ENCODE measurements at regions not wholly inside any gene's neighbourhood (a gene's known extent, or its start where the extent isn't known, plus 50 kb on each side); places are given as distances from the start of the nearest gene placed in this dataset.
A peak's percentile ranks its signal among the peaks of the same experiment; 100 is the strongest.

DNA sequence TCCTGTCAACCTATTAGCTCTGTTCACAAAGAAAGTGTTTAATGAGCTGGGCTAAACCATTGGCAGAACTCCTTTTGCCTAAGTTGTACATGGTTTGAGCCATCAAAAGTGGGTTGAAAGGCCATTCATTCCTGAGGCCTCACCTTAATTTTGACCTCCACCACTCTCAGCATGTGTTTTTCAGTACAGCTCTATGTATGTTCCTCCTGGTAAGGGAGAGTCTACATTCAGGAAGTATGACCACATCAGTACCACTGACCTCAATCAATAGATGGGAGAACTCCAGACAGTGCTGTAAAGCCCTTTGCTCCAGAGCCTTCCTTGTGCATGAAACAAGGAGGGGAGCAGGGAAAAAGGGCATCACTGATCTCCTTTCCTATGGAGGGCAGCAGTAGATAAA lies 87.8 kb upstream of the CARD18 start:
- DNase-seq = no peak

DNA sequence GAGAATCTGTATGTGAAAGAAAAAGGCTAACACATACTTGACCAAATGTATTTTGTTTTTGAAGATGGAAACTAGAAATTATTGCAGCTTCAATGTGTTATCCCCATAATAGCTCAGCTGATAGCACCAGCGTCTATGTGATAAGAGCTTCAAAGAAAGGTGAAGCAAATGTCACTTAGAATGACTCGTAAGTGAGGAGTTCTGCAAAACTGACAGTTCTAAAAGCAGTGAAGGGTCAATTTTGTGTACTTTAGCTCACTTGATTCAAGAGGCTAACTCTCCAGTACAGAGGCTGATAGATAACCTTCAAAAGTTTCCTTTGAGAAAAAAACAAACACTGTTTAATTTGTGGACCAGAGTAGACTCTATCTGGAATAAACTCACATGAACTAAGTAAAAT lies 87.2 kb upstream of the CARD18 start:
- DNase-seq = no peak

DNA sequence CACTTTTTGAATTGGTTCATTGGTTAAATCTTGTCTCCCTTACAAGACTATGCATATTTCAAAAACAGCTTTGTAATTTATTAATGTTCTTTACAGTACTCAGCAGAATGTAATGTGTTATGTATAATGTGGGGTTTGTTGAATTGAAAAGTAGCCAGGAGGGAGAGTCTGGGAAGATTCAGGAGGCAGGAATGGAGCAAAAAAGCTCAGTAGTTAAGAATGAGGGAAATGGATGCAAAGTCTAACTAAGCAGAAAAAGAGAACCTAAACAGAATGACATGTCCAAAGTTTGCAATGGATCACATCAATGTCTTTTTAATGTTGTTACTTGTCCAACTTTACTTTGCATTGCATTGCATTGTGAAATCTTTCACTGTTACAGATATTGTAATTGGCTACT lies 86.5 kb upstream of the CARD18 start:
- no peak for DNase-seq

DNA sequence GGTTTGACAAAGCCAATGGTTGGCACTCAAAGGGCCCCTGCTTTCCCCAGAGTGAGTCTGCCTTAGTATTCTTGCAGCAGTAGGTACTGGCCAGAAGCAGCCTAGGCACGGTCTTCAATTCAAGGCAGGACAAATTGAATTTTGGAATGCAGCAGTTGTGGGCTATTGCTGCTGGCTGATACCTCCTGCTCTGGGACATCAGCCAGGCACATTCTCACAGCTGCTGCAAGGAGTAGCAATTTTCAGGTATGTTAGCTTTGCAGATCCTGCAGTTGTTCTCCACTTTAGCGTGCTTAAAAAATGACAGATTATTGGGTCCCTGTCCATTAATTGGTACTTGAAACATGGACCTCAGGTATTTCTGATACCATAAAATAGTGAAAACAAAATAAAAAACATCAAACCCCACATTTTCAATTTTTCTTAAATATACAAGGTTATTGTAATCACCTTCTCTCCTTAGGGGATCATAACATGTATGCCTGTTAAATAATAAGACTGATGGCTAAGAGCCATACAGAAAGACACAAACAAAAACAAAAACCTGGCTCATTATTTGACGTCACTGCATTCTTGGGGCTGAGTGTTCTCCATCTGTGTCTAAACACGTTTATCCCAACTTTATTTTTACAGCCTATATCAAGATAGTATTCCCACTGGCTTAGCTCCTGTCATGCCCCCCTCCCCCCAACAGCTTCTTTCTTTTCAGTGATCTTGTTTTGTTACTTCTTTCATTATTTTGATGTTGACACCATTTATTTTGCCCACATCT lies 85.1 kb upstream of the CARD18 start:
- no peak for DNase-seq

DNA sequence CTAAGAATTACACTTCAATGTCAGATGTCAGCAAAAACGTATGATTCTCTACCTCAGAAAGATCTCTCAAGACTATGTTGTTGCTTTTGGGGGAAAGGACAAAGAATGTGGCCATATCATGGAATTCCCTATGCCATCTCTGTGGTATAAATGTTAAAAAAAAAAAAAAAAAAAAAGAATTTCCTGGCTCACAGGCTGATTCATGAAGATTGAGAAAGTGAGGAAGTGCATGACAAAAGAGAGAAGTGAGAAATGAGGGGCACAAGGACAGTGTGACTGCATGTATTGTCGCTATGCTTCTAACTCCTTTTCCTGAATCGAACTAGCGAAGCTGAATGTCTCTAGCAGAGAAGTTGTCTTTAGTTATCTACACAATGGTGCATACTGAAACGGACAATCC lies 80.6 kb upstream of the CARD18 start:
- peak; percentile 54 for DNase-seq

DNA sequence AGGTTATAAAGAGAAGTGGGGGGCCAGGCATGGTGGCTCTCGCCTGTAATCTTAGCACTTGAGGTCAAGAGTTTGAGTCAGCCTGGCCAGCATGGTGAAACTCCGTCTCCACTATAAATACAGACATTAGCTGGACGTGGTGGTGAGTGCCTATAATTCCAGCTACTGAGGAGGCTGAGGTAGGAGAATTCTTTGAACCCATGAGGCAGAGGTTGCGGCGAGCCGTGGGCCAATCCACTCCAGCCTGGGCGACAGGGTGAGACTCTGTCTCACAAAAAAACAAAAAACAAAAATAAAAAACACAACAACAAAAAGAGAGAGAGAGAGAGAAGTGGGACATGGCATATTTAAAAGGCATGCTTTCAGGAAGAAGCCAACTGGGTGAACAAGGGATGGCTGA lies 80.1 kb upstream of the CARD18 start:
- DNase-seq = no peak

DNA sequence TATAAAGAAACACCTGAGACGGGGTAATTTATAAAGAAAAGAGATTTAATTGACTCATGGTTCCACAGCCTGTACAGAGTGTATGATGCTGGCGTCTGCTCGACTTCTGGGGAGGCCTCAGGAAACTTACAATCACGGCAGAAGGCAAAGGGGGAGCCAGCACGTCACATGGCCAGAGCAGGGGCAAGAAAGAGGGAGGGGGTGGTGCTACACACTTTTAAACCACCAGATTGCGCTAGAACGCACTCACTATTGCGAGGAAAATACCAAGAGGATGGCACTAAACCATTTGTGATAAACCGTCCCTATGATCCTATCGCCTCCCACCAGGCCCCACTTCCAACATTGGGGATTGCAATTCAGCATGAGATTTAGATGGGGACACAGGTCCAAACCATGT lies 79.7 kb upstream of the CARD18 start:
- no peak for DNase-seq

DNA sequence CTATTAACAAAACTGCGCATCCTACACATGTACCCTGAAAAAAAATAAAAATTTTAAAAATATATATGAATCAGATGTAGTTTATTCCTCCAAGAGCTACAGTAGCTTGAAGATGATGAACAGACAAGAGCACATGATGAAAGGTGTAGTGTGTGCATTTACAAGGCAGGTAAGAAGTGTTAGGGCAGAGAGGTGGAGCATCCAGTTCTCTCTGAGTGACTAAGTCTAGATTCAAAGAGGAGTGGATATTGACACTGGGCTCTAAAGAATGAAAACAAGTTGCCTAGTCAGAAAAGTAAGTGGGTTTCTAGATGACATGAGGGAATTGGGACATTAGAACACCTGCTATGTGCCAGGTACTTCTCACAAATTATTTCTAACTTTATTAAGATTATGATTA lies 76.0 kb upstream of the CARD18 start:
- no peak for DNase-seq

DNA sequence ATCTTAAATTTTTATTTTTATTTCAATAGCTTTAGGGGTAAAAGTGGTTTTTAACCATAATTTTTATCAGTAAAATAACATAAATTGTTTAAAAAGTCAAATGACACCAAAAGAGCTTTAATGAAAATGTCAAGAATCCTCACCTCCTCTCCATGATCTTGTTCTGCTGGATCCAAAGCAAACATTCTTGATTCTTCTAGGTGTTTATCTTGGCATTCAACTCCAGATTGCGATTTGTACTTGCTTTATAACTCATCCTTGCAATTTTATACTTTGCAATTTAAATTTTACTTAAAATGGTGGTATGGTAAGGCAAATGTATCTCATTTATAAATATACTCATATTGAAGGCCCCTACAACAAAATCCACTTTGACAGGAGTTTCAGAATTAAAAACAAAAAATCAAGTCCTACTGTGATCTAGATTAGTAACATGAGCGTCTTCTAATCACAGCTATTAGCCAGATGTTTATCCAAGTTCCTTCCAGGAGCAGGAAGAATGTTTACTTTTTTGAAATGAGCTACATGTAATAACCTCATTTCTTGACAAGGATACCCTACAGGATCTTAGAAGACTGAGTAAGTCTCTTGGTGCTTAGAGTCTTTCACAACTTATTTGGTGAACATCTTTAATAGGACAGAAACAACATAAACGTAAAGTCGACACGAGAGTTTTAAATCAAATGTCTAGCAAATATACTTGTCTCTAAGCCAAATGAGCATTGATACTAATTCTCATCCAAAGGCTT lies 72.4 kb upstream of the CARD18 start:
- no peak for DNase-seq

DNA sequence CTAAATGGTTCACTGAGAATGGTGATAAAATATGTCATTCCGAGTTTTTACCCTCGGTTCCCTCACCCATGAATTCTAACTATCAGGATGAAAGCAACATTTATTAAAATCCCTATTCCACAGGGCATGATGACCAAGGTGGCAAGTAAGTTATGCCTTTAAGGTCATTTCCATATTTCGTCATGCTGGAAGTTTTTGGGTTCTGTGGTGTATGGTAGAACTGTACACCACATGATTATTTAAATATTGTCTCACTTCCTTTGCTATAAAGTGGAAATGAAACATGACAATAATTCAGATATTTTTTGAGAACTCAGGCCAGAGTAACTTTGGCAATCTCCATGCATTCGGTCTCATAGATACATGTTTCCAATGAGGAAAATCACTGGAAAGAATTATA lies 68.5 kb upstream of the CARD18 start:
- DNase-seq = no peak

DNA sequence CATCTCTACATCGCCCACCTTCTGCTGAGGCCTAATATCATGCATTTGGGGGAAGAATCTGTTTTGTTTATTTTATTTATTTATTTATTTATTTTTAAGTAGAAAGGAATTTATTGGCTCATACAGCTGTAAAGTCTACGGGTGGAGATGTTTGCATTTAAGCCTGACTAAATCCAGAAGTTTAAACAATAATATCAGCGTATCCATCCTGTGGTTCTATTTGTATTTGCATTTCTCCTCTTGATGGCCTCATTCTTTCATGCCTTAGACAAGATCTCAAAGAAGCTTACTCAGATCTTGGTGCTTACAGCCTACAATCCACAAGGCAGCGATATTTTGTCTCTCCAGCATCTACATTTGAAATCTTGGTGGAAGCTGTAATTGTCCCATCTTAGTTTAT lies 67.1 kb upstream of the CARD18 start:
- DNase-seq = no peak

DNA sequence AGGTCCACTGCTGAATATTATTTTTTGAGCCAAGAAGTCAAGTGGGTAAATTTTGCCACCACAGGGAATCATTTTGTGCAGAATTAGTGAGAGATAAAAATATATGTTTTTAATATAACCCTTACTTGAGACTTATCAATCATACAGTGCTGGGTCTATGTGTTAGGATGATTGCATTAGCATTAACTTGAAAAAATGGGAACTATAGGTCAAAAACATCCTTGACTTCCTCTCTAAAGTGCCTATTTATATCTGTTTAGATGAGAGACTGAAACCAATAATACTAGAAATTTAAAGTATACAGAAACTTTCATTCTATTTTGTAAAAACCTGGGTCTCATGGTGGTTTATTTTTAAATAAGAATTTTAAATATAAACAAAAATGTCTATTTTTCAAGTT lies 65.1 kb upstream of the CARD18 start:
- DNase-seq = no peak

DNA sequence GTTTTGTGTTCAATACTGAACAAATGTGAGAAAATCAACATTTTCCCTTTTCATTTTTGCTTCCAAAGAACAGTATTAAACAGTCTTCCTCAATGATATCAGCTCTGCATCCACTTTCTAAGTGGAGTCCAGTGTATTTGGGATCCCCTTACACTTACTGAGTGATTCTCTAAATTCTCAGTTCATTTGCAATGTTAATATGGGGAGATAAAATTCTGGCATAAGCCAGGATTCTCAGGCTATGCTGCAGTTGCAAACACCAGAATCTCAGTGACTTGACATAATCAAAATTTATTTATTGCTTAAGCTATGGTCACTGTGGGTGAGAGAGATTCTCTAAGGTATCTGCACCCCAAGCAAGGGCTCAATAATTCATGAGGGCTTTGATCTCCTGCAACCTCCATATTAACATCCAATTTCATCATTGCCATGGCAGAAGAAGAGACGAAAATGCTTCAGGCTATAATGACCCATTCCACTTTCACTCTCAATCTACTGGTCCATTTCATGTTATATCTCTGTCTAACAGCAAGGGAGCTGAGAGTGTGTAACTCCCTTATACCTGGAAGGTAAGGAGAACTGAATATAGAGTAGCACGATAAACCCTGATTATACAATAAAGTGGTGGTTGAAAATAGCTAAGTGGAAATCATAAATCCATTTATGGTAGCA lies 64.1 kb upstream of the CARD18 start:
- no peak for DNase-seq

DNA sequence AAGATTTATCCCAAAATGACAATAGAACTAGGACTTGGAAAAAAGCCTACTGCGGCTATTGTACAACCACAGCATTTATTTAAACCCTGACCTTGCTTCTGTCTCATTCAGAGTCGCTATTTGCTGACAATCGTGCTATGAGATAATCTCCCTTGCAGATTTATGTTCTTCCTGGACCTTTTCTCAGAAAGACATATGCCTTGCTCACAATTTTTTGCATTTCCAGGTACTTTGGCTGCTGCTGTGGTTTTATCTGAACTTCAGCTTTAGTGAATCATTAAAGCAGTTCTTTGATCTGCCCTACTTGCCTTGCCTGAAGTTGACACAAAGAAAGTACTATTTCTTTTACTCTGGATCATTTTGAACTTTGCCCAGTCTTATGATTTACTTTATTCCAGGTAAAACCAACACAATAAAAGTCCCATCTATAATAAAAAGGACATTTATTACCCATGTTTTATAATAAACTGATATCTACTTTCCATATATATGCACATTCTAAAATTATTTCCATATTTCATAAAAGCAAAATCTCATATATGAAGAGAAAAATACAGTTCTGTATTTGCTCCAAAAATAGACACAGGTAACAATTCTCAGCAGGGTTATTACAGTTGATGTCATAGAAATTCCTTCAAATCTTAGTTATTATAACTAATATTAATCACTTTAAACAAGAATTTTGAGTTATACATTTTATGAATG lies 63.4 kb upstream of the CARD18 start:
- DNase-seq = peak; percentile 30

DNA sequence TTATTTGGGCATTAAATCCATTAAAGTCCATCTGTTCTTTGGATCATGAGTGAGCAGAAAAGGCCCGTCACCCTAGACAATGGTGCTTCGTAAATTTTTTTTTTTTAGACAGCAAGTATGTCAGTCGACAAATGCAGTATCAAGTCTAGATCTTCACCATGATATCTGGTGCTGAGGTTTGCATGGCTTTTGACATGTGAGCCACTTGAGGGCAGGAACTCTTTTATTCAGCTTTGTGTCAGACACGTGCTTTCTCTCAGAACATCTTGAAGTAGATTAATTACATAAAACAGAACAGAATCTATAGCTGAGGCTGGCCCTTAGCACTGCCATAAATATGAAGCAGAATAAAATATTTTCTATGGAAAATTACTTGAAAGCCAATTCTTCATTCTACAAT lies 62.9 kb upstream of the CARD18 start:
- no peak for DNase-seq

DNA sequence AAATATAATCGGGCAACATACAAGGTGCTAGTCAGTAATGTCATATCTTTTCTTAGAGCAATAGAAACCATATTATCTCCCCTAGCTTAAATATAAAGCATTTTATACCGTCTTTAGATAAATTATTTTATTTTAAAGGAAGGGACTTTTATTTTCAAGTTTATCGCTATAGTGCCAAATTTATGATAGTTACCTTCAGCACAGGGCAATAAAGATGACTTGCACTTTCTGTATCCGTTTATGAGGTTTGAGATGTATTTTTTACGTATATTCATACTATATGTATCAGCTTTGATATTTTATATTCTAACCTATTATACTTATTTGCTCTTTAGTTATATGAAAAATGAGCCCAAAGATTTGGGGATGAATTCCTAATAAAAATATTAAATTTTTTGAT lies 61.6 kb upstream of the CARD18 start:
- DNase-seq = no peak

DNA sequence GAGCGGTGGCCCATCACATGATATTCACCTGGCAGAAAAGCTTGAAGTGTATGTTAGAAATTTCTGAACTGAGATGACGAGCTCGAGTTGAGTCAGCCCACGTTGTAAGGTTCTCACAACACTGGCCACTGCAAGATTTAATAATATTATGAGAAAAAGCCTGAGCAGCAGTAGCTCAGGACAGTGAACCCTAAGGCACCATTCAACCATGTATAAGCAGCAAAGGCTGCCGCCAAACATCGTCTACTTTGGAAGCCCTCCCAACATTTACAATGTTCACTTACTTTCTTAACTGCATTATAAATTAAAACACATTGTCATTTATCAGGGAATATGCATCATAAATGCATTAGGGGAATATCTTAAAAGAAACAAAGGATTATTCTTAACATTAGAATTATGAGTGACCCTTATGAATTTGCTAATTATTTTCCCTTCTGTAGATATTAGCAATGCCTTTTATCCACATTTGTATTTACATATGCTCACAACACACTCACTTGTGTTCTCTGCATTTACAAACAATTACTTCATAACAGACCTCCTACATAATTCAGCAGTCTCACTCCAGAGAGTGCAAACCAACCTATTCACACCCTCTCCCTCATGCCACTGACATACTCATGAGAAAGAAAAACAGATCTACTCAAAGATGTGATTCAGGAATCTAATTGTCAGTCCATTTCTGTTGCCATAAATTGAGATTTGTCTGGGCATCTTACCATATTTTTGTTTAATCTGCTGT lies 57.7 kb upstream of the CARD18 start:
- DNase-seq = no peak

DNA sequence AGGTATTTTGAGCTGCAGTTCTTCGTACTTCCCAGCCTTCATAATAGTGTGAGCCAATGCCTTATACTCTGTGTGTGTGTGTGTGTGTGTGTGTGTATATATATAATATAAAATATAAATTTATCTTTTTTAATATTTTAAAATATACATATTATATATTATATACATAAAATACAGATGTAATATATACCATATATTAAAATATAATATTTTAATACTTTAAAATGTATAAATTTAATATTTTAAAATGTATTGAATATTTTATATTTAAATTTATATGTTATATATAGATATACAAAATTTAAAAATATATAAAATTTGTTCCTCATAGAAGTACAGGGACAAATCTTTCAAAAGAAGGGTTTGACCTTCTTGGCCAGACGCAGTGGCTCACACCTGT lies 53.7 kb upstream of the CARD18 start:
- DNase-seq = no peak

DNA sequence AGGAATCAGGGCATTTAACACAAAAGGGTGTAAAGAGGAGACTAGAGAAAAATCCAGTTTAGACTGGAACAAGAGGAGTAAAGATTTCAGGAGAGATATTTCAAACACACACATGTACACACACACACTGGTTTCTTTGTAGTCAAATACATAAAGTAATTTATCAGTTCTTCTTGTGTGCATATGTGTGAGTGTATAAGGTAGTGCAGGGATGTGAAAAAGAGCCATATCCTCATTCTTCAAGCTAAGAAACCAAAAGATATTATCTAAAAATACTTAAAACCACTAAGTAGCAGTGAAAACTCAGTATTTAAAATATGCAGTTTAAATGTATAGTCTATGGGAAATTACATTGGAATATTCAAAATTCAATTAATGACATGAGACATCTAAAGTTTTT lies 52.5 kb upstream of the CARD18 start:
- no peak for DNase-seq

DNA sequence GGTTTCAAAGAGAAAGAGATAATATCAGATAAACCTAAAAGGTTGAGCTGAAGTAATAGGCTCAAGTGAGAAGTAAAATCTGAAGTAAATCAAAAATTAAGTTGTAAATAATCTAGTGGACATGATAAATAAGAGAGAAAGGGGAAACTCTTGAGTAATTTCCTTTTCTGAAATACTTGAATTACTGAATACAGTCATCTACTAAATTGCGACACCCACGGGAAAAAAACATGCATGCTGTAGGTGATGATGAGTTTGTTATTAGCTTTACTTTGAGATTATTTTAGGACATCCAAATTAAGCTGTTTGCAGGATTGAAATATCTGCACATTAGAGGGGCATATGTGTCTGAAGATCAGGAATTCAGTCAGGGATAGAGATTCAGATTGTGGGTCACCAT lies 50.0 kb upstream of the CARD18 start:
- DNase-seq = no peak

Data from KG1 (cell line).